DND-41 (cell line): ENCODE measurements at regions not wholly inside any gene's neighbourhood (a gene's known extent, or its start where the extent isn't known, plus 50 kb on each side); places are given as distances from the start of the nearest gene placed in this dataset.
A peak's percentile ranks its signal among the peaks of the same experiment; 100 is the strongest.

Source experiments
- ATAC-seq: fragments of 200-7000 bp; cut with Tn5 transposase; 3 replicates; pipeline ENCODE4 v1.9.1; 2021; ENCODE audit warnings: low read depth; ENCODE audit not compliant: insufficient read depth
- DNase-seq: peaks from one replicate; pipeline ENCODE4 v3.0.0-alpha.2; 2020
- H2AFZ ChIP-seq: 2 replicates; pipeline ENCODE4 v1.6.0; 2012; ENCODE audit warnings: low read depth, low read length
- H3K27ac ChIP-seq: 2 replicates; pipeline ENCODE4 v1.5.1; 2012; ENCODE audit warnings: low read length, inconsistent platforms
- H3K27me3 ChIP-seq: fragments of 200-600 bp; sonication (generic); 2 replicates; pipeline ENCODE4 v1.6.0; 2012; ENCODE audit warnings: low read length, mild to moderate bottlenecking, inconsistent platforms; ENCODE audit not compliant: insufficient read depth, poor library complexity
- H3K36me3 ChIP-seq: 2 replicates; pipeline ENCODE4 v1.5.1; 2012; ENCODE audit warnings: low read length, inconsistent platforms; ENCODE audit not compliant: insufficient read depth
- H3K4me1 ChIP-seq: 2 replicates; pipeline ENCODE4 v1.5.1; 2012; ENCODE audit warnings: mild to moderate bottlenecking, low read length; ENCODE audit not compliant: insufficient read depth
- H3K4me2 ChIP-seq: 2 replicates; pipeline ENCODE4 v1.6.0; 2012; ENCODE audit warnings: mild to moderate bottlenecking, moderate library complexity, low read length, inconsistent platforms; ENCODE audit not compliant: insufficient read depth
- H3K4me3 ChIP-seq, 2 experiments: fragments of 200-600 bp in 1 of 2; shearing (Covaris generic) in 1 of 2; 2 replicates each; pipeline ENCODE4 v1.5.1; 2012 to 2016; ENCODE audit warnings: inconsistent platforms in 2 of 2, low read length in 2 of 2, mild to moderate bottlenecking in 2 of 2, low read depth in 1 of 2, moderate library complexity in 1 of 2
- H3K79me2 ChIP-seq: 2 replicates; pipeline ENCODE4 v1.6.0; 2012; ENCODE audit warnings: low read length, inconsistent platforms; ENCODE audit not compliant: insufficient read depth
- H3K9ac ChIP-seq: 2 replicates; pipeline ENCODE4 v1.6.0; 2012; ENCODE audit warnings: low read depth, mild to moderate bottlenecking, inconsistent platforms, low read length, moderate library complexity
- H3K9me3 ChIP-seq: 2 replicates; pipeline ENCODE4 v1.5.1; 2012; ENCODE audit warnings: low read length, moderate library complexity, mild to moderate bottlenecking, inconsistent platforms; ENCODE audit not compliant: insufficient read depth, severe bottlenecking
- H4K20me1 ChIP-seq: 2 replicates; pipeline ENCODE4 v1.6.0; 2012; ENCODE audit warnings: low read length; ENCODE audit not compliant: insufficient read depth
- EZH2 ChIP-seq: IDR thresholded peaks from 3 replicates; pipeline ENCODE4 v1.6.1; 2012; ENCODE audit warnings: borderline replicate concordance, low read depth, mild to moderate bottlenecking, moderate library complexity, low read length, inconsistent platforms; ENCODE audit not compliant: severe bottlenecking
- TF ChIP-seq, protein P1 (sequence below): IDR thresholded peaks from 2 replicates; pipeline ENCODE4 v1.5.1; 2012; ENCODE audit warnings: borderline replicate concordance, low read length, moderate library complexity, mild to moderate bottlenecking; ENCODE audit not compliant: poor library complexity, severe bottlenecking; ENCODE audit errors: extremely low read depth

DNA sequence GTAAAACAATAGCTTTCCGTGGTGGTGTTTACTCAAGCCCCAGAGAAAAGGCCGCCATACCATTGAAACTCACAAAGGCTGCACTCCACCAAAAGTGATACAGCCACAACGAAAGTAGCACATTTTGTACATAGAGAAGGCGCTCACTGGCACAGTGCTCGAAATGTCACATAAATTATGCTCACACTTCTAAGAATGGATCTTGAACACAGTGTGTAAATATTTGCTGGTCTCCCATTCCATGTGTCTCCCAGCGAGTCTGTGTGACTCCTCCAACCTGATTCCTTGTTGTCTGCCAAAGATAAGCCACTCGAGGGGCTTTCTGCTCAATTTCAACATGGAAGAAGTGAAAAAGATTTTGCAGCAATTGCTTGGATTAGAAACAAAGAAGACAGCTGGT, 234.0 kb upstream of the VCX3A start:
- H3K27me3 ChIP-seq: no peaks in the 10 kb centered on the region
- no peaks in the 10 kb centered on the region for H3K36me3 ChIP-seq
- no peaks in the 10 kb centered on the region for H4K20me1 ChIP-seq
- peaks cover 8% of the 10 kb centered on the region for H3K9me3 ChIP-seq
- DNase-seq: no peak
- no peaks in the 10 kb centered on the region for H3K79me2 ChIP-seq
- H3K4me3 ChIP-seq: no peak overlapping the region
- no peak overlapping the region for H3K4me2 ChIP-seq
- no peak overlapping the region for H3K9ac ChIP-seq
- no peak for TF ChIP-seq EZH2
- TF ChIP-seq, protein P1, sequence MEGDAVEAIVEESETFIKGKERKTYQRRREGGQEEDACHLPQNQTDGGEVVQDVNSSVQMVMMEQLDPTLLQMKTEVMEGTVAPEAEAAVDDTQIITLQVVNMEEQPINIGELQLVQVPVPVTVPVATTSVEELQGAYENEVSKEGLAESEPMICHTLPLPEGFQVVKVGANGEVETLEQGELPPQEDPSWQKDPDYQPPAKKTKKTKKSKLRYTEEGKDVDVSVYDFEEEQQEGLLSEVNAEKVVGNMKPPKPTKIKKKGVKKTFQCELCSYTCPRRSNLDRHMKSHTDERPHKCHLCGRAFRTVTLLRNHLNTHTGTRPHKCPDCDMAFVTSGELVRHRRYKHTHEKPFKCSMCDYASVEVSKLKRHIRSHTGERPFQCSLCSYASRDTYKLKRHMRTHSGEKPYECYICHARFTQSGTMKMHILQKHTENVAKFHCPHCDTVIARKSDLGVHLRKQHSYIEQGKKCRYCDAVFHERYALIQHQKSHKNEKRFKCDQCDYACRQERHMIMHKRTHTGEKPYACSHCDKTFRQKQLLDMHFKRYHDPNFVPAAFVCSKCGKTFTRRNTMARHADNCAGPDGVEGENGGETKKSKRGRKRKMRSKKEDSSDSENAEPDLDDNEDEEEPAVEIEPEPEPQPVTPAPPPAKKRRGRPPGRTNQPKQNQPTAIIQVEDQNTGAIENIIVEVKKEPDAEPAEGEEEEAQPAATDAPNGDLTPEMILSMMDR: no peak
- H2AFZ ChIP-seq: no peak overlapping the region
- ATAC-seq: no peak
- H3K27ac ChIP-seq: no peak overlapping the region
- peaks cover 5% of the 10 kb centered on the region for H3K4me1 ChIP-seq

- Histone ChIP-seq H3K27ac (peak overlapping the region; percentile 20; the same call in 1 of the 2 replicates), H3K36me3 (no peaks in the 10 kb centered on the region), H2AFZ (no peak overlapping the region), H3K4me2 (no peak overlapping the region), H3K27me3 (no peaks in the 10 kb centered on the region), H4K20me1 (no peaks in the 10 kb centered on the region), H3K79me2 (no peaks in the 10 kb centered on the region), H3K9me3 (peaks cover 8% of the 10 kb centered on the region), H3K4me3 (no peak overlapping the region), H3K9ac (no peak overlapping the region), H3K4me1 (no peaks in the 10 kb centered on the region)
- no peak for ATAC-seq
- no peak for DNase-seq
- TF ChIP-seq, protein P1: no peak
- TF ChIP-seq EZH2: no peak
Measured at GRCh38 chrX:6761251-6761650, 226.3 kb upstream of the VCX3A start.

DNA sequence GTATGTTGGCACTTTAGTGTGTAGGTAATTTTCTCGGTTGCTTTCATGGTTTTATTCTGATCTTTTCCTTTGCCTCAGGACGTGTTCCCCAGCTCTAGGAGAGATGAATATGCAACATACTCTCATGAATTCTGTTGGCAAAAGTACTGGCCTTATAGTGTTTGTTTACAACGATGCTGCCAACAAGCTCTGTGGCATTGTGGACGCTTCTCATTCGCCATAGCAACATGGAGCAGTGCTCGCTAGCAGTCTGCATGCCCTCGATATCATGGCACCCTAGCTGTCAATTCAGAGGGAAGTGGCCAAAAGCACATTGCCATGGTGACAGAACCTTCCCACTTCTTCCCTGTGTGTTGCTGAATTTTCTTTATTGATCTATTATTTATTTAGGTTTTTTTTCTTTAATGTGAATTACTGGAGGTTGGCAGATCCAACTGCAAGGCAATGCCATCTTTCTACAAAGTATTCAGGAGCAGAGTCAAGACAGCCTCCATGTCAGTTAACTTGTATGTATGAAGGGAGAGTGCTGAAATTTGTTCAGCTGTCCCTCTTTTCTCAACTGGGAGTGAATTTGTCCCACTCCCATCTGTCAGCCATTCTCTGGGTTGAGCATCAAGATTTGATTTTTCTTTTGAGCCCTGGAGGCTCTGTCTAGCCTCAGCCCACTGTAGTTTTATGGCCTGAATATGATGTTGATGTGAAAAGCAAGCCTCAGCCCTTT, 224.9 kb upstream of the VCX3A start:
- H3K4me1 ChIP-seq: no peaks in the 10 kb centered on the region
- no peak overlapping the region for H3K4me2 ChIP-seq
- ATAC-seq: no peak
- no peak for DNase-seq
- no peak overlapping the region for H3K9ac ChIP-seq
- no peaks in the 10 kb centered on the region for H3K9me3 ChIP-seq
- H3K36me3 ChIP-seq: no peaks in the 10 kb centered on the region
- H3K4me3 ChIP-seq: no peak overlapping the region
- no peak overlapping the region for H3K27ac ChIP-seq
- H2AFZ ChIP-seq: no peak overlapping the region
- no peaks in the 10 kb centered on the region for H3K27me3 ChIP-seq
- H4K20me1 ChIP-seq: no peaks in the 10 kb centered on the region
- no peak for TF ChIP-seq EZH2
- TF ChIP-seq, protein P1: no peak
- no peaks in the 10 kb centered on the region for H3K79me2 ChIP-seq

- no peak overlapping the region for H2AFZ ChIP-seq
- H3K4me1 ChIP-seq: no peaks in the 10 kb centered on the region
- TF ChIP-seq, protein P1: no peak
- TF ChIP-seq EZH2: no peak
- no peaks in the 10 kb centered on the region for H3K9me3 ChIP-seq
- H3K79me2 ChIP-seq: no peaks in the 10 kb centered on the region
- H4K20me1 ChIP-seq: no peaks in the 10 kb centered on the region
- no peaks in the 10 kb centered on the region for H3K27me3 ChIP-seq
- ATAC-seq: no peak
- H3K4me2 ChIP-seq: no peak overlapping the region
- H3K9ac ChIP-seq: no peak overlapping the region
- no peak overlapping the region for H3K27ac ChIP-seq
- no peak overlapping the region for H3K4me3 ChIP-seq
- H3K36me3 ChIP-seq: no peaks in the 10 kb centered on the region
- no peak for DNase-seq
Measured at GRCh38 chrX:6758234-6758633, 223.3 kb upstream of the VCX3A start.
